Testis (tissue), 2 donors: ENCODE measurements at regions not wholly inside any gene's neighbourhood (a gene's known extent, or its start where the extent isn't known, plus 50 kb on each side); places are given as distances from the start of the nearest gene placed in this dataset.

Experiments used
- CTCF ChIP-seq, 3 experiments: fragments of 450-650 bp in 2 of 3; fragments of 200-600 bp in 1 of 3; sonication (generic) in 1 of 3; IDR thresholded peaks; one replicate each; pipeline ENCODE4 v1.5.1; 2016 to 2019; ENCODE audit warnings: antibody characterized with exemption in 3 of 3, mild to moderate bottlenecking in 2 of 3, moderate library complexity in 1 of 3
- POLR2A ChIP-seq: fragments of 450-650 bp; IDR thresholded peaks from one replicate; pipeline ENCODE4 v1.6.1; 2017; ENCODE audit warnings: antibody characterized with exemption, mild to moderate bottlenecking, moderate library complexity

GRCh38 chr13:18236528-18236815 lies 945.2 kb downstream of the TUBA3C start:
- no peak for TF ChIP-seq CTCF (IDR thresholded peaks at IDR 0.05)
- no peak for TF ChIP-seq POLR2A
